Peyer's patch (tissue), 4 donors: ENCODE measurements at regions not wholly inside any gene's neighbourhood (a gene's known extent, or its start where the extent isn't known, plus 50 kb on each side); places are given as distances from the start of the nearest gene placed in this dataset.

ENCODE experiments used
- DNase-seq, 3 donors: peaks; one replicate each; pipeline ENCODE4 v3.0.0-alpha.2; 2017 to 2019
- H3K27ac ChIP-seq, 4 donors: fragments of 200-600 bp; sonication (generic); one replicate each; pipeline ENCODE4 v1.5.1; 2016 to 2019
- H3K27me3 ChIP-seq, 2 donors: fragments of 200-600 bp; sonication (generic); one replicate each; pipeline ENCODE4 v1.5.1; 2019
- H3K36me3 ChIP-seq, 3 donors: fragments of 200-600 bp; sonication (generic); one replicate each; pipeline ENCODE4 v1.5.1; 2016 to 2019
- H3K4me1 ChIP-seq, 4 donors: fragments of 200-600 bp; sonication (generic); one replicate each; pipeline ENCODE4 v1.5.1; 2016 to 2019
- H3K4me3 ChIP-seq, 4 donors: fragments of 200-600 bp; sonication (generic); 1 replicate in 3 of 4; 2 replicates in 1 of 4; pipeline ENCODE4 v1.5.1; 2016 to 2019; ENCODE audit warnings: mild to moderate bottlenecking in 1 of 4
- H3K9me3 ChIP-seq, 4 donors: fragments of 200-600 bp; sonication (generic); one replicate each; pipeline ENCODE4 v1.5.1; 2016 to 2019; ENCODE audit warnings: mild to moderate bottlenecking in 1 of 4
- CTCF ChIP-seq, 6 experiments: fragments of 450-650 bp in 4 of 6; fragments of 200-600 bp in 2 of 6; sonication (generic) in 1 of 6; IDR thresholded peaks; one replicate each; pipeline ENCODE4 v1.5.1; 2017 to 2019; ENCODE audit warnings: antibody characterized with exemption in 6 of 6, mild to moderate bottlenecking in 3 of 6, moderate library complexity in 1 of 6
- POLR2A ChIP-seq, 2 donors: fragments of 450-650 bp; IDR thresholded peaks; one replicate each; pipeline ENCODE4 v1.5.1; 2017; ENCODE audit warnings: antibody characterized with exemption in 2 of 2, mild to moderate bottlenecking in 2 of 2, moderate library complexity in 2 of 2

- Histone ChIP-seq H3K27me3 (no peaks in the 10 kb centered on the region), H3K27ac (no peak overlapping the region), H3K36me3 (no peaks in the 10 kb centered on the region), H3K9me3 (no peaks in the 10 kb centered on the region), H3K4me1 (peaks cover 0 to 10% (median 0%) of the 10 kb centered on the region in 4 donors), H3K4me3 (no peak overlapping the region)
- DNase-seq: no peak
- TF ChIP-seq POLR2A (IDR thresholded peaks at IDR 0.05): no peak
- no peak for TF ChIP-seq CTCF (IDR thresholded peaks at IDR 0.05)
Observed at GRCh38 chr20:53803492-53804155, 210.0 kb upstream of the ZNF217 start.

DNA sequence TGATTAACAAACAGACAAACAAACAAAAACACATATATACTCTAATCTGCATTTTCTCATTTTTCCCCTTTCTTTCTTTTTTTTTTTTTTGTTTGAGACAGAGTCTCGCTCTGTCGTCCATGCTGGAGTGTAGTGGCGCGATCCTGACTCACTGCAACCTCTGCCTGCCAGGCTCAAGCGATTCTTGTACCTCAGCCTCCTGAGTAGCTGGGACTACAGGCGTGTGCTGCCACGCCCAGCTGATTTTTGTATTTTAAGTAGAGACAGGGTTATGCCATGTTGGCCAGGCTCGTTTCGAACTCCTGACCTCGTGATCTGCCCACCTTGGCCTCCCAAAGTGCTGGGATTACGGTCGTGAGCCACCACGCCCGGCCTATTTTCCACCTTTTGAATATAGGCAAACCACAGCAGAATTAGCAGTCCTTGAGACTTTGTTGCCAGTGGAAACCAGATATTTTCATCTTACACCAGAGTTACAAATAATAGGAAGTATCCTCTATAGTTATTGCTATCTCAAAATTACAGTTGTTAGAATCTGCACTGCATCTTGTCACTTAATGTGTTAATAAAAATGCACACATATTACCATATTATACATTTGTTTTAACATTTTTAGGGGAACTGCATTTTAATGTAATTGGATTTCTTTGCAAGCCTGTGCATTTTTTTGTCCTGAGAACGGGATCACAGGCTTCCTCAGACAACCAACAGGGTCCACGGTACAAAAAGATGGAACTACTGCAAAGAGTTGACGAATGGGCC, 208.2 kb upstream of the ZNF217 start:
- Histone ChIP-seq H3K4me1 (peaks cover 0 to 10% (median 0%) of the 10 kb centered on the region in 4 donors), H3K4me3 (no peak overlapping the region), H3K9me3 (no peaks in the 10 kb centered on the region), H3K27ac (no peak overlapping the region), H3K36me3 (no peaks in the 10 kb centered on the region), H3K27me3 (no peaks in the 10 kb centered on the region)
- TF ChIP-seq CTCF (IDR thresholded peaks at IDR 0.05) (no peak), POLR2A (IDR thresholded peaks at IDR 0.05) (no peak)
- no peak for DNase-seq

GRCh38 chr20:53800883-53801604, 207.4 kb upstream of the ZNF217 start:
- H3K36me3 ChIP-seq: no peaks in the 10 kb centered on the region
- no peaks in the 10 kb centered on the region for H3K9me3 ChIP-seq
- TF ChIP-seq CTCF (IDR thresholded peaks at IDR 0.05) (peak in 1 of 6 experiments; percentile 20), POLR2A (IDR thresholded peaks at IDR 0.05) (no peak)
- H3K27me3 ChIP-seq: no peaks in the 10 kb centered on the region
- peaks cover 0 to 10% (median 0%) of the 10 kb centered on the region in 4 donors for H3K4me1 ChIP-seq
- peak overlapping the region in 1 of 4 donors; percentile 45 for H3K27ac ChIP-seq
- peak overlapping the region in 1 of 4 donors; percentile 9 for H3K4me3 ChIP-seq
- peak in 2 of 3 donors; percentile 61 to 70 for DNase-seq

DNA sequence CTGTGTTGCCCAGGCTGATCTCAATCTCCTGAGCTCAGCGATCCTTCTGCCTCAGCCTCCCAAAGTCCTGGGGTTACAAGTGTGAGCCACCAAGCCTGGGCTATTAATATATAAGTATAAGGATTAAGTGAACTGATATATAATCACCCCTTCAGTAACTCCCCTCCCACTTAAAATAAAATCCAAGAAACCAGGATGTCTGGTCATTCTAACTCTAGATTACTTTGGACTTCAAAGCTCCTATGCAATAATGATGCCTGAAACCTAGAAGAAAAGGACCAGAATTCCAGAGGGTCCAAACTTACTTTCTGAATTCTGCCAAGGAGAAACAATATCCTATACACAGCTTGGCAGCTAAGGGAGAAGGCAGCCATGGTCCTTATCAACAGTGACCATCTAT, 206.8 kb upstream of the ZNF217 start:
- Histone ChIP-seq H3K27me3 (no peaks in the 10 kb centered on the region), H3K4me3 (no peak overlapping the region), H3K9me3 (no peaks in the 10 kb centered on the region), H3K27ac (peak overlapping the region in 1 of 4 donors; percentile 45), H3K4me1 (peaks cover 0 to 10% (median 0%) of the 10 kb centered on the region in 4 donors), H3K36me3 (no peaks in the 10 kb centered on the region)
- DNase-seq: no peak
- TF ChIP-seq POLR2A (IDR thresholded peaks at IDR 0.05): no peak
- no peak for TF ChIP-seq CTCF (IDR thresholded peaks at IDR 0.05)

DNA sequence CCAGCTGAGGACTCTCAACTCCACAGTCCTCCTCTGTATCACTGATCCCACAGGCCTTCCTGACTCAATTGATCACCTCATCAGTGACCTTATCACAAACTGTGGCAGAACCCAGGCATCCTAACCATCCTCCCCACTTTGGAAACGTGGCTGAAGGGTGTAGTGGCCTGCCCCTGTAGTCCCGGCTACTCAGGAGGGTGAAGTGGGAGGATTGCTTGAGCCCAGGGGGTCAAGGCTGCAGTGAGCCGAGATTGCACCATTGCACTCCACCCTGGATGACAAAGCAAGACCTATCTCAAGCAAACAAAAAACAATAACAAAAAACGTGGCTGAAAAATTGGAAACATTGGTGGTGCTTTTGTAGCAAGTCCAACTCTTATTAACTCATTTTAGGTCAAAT, 203.4 kb upstream of the ZNF217 start:
- peak in 1 of 3 donors; percentile 2 for DNase-seq
- TF ChIP-seq CTCF (IDR thresholded peaks at IDR 0.05) (no peak), POLR2A (IDR thresholded peaks at IDR 0.05) (no peak)
- Histone ChIP-seq H3K9me3 (no peaks in the 10 kb centered on the region), H3K36me3 (no peaks in the 10 kb centered on the region), H3K27ac (no peak overlapping the region), H3K4me1 (peaks cover 0 to 10% (median 0%) of the 10 kb centered on the region in 4 donors), H3K27me3 (no peaks in the 10 kb centered on the region), H3K4me3 (no peak overlapping the region)
